ENCODE measurements at regions not wholly inside any gene's neighbourhood (a gene's known extent, or its start where the extent isn't known, plus 50 kb on each side); places are given as distances from the start of the nearest gene placed in this dataset.
"Not testable (repeated sequence)": the region's sequence is repeated elsewhere in the genome, so short reads cannot be mapped to it uniquely, and the experiment has no call there.

DNA sequence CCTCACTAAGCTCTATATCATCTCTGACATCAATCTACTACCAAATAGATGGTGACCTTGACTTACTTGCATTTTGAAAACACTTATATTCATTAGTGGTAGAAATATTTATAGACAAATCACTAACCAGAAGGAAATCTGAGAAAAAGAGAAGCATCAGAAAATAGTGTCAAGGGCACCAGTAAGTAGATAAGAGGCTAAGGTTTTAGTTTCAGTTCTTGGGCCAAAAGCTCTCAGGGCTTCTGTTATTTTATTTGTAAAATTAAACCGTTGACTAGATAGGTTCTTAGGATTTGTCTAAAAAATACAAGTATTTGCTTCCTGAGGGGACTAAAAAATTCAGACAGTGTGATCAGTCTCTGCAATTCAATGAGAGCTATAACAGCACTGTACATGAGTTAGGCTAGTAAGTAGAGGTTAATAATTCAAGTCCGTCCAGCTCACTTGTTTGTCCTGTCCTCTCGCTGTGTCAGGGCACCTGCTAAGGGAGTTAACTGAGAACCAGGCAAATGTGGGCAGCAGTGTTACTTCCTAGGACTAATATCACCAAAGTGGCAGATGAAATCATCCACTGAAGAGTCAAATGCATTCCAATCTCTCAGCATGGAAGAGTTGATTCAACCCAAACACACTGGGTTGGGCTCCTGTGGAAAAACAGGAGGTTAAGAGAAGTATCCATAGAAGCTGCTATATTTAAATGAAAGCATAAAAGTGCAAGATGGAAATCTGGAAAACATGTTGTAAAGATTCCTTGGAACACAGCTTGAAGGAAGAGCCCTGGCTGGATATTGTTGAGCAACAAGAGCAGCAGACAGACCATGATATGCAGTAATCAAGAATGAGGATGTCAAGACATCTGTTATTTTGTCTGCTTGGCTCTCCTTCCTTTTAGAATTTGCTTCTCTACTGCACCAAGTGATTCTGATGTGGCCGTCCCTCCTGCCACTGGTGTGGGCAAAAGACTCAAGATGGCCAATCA, 134.9 kb upstream of the ZBTB20 start:
- no peaks in the 10 kb centered on the region for H3K27me3 ChIP-seq (ENCODE audit: control insufficient read depth in 5 of 5, insufficient read depth in 4 of 5, low read length in 5 of 5)
- H3K9me3 ChIP-seq (ENCODE audit: control insufficient read depth in 5 of 5, low read length in 5 of 5), result no peaks in the 10 kb centered on the region
- peaks cover 0 to 11% (median 0%) of the 10 kb centered on the region in 5 donors for H3K4me1 ChIP-seq (ENCODE audit: control insufficient read depth in 5 of 5, insufficient read depth in 5 of 5, low read length in 5 of 5)
- no peak overlapping the region for H3K4me3 ChIP-seq (ENCODE audit: low read depth in 1 of 5, low read length in 5 of 5)
- H3K9ac ChIP-seq (ENCODE audit: low read length in 5 of 5), result no peak overlapping the region
- H3K36me3 ChIP-seq (ENCODE audit: control insufficient read depth in 5 of 5, insufficient read depth in 5 of 5, low read length in 5 of 5), result no peaks in the 10 kb centered on the region
- H3K27ac ChIP-seq (ENCODE audit: low read depth, low read length), result no peak overlapping the region

DNA sequence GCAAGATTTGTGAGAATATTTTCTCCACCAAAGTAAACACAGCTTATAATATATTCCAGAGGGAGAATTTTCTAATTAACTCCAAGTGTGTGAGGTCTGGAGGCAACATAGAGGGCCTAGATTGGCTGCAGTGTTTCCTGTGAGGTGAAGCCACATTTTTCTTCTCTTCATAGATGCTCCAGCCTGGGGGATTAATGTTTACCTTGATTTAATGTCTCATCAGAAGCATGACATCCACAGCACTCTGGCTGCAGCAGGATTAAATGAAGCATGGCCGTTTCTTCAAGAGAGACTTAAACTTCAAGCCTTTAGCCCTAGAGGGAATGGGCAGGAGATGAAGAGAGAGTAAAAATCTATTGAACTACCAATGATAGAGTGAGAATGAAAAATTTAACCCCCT, 137.9 kb upstream of the ZBTB20 start:
- Histone ChIP-seq H3K9ac (ENCODE audit: low read length in 5 of 5) (no peak overlapping the region), H3K9me3 (ENCODE audit: control insufficient read depth in 5 of 5, low read length in 5 of 5) (no peaks in the 10 kb centered on the region), H3K36me3 (ENCODE audit: control insufficient read depth in 5 of 5, insufficient read depth in 5 of 5, low read length in 5 of 5) (no peaks in the 10 kb centered on the region), H3K27ac (ENCODE audit: low read depth, low read length) (no peak overlapping the region), H3K27me3 (ENCODE audit: control insufficient read depth in 5 of 5, insufficient read depth in 4 of 5, low read length in 5 of 5) (no peaks in the 10 kb centered on the region), H3K4me3 (ENCODE audit: low read depth in 1 of 5, low read length in 5 of 5) (no peak overlapping the region), H3K4me1 (ENCODE audit: control insufficient read depth in 5 of 5, insufficient read depth in 5 of 5, low read length in 5 of 5) (peaks cover 0 to 7% (median 0%) of the 10 kb centered on the region in 5 donors)

DNA sequence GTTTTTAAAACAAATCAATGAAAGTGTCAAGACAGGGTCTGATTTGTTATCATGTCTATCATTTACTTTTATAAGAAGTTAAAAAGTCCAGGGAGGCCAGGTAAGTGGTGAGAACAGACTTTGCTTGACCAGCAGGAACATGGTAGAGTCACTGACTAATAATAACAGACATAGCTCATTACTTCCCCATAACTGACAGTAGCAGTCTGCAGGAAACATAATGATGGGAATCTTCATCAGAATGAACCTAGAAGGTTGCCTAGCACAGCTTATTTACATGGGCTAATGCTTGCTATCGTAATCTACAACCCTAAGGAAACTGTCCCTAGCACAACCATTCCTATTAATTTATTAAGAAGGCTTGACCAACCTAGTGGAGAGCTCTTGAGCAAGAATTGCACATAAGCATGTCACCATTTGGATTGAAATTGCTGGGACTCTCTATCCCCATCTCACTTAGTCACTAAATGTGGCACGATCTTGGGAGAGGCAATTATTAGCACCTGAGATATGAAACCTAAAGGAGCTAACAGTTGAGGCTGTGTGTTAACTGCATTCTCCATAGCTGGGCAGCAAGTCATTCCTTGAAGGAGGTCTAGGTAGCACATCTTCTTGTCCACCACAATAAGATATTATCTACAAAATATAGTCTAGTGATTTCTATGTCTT, 139.6 kb upstream of the ZBTB20 start:
- Histone ChIP-seq H3K27ac (ENCODE audit: low read depth, low read length) (no peak overlapping the region), H3K4me1 (ENCODE audit: control insufficient read depth in 5 of 5, insufficient read depth in 5 of 5, low read length in 5 of 5) (no peaks in the 10 kb centered on the region), H3K9me3 (ENCODE audit: control insufficient read depth in 5 of 5, low read length in 5 of 5) (no peaks in the 10 kb centered on the region), H3K4me3 (ENCODE audit: low read depth in 1 of 5, low read length in 5 of 5) (no peak overlapping the region), H3K27me3 (ENCODE audit: control insufficient read depth in 5 of 5, insufficient read depth in 4 of 5, low read length in 5 of 5) (no peaks in the 10 kb centered on the region), H3K9ac (ENCODE audit: low read length in 5 of 5) (no peak overlapping the region), H3K36me3 (ENCODE audit: control insufficient read depth in 5 of 5, insufficient read depth in 5 of 5, low read length in 5 of 5) (no peaks in the 10 kb centered on the region)

DNA sequence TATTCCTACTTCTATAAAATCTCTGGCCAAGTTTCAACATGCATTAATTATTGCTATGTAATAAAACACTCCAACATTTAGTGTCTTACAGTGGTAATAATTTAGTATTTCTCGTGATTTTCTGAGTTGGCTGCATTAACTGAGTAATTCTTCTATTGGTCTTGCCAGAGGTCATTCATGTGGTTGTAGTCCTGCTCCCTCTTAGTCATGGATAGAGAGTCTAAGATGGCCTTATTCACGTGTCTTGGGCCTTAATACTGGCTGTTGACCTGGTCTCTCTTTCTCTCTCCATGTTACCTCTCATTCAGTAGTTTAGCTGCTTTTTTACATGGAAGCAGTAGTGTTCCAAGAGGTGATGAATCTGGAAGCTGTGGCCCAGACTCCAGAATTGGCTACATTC, 140.1 kb upstream of the ZBTB20 start:
- no peak overlapping the region for H3K27ac ChIP-seq (ENCODE audit: low read depth, low read length)
- H3K9ac ChIP-seq (ENCODE audit: low read length in 5 of 5), result no peak overlapping the region
- H3K4me3 ChIP-seq (ENCODE audit: low read depth in 1 of 5, low read length in 5 of 5), result no peak overlapping the region
- no peaks in the 10 kb centered on the region for H3K36me3 ChIP-seq (ENCODE audit: control insufficient read depth in 5 of 5, insufficient read depth in 5 of 5, low read length in 5 of 5)
- H3K9me3 ChIP-seq (ENCODE audit: control insufficient read depth in 5 of 5, low read length in 5 of 5), result no peaks in the 10 kb centered on the region
- H3K4me1 ChIP-seq (ENCODE audit: control insufficient read depth in 5 of 5, insufficient read depth in 5 of 5, low read length in 5 of 5), result no peaks in the 10 kb centered on the region
- H3K27me3 ChIP-seq (ENCODE audit: control insufficient read depth in 5 of 5, insufficient read depth in 4 of 5, low read length in 5 of 5), result no peaks in the 10 kb centered on the region

DNA sequence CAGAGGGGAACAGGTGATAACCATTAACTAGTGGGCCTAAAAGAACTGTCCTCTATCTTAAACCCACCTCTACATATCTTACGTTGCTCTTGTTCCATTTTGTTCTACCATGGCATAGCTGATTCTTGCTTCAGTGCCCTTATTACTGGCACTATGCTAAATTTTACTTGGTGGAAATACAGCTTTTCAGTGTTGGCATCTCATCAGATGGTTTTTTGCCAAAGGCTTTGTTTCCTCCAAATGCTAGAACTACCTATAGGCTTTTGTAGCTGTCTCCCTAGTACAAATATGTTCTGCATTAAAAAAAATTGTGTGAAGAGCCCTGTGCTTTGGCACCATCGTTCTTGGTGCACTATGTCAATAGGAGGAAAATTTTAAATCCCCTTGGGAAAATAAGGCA, 145.0 kb upstream of the ZBTB20 start:
- no peaks in the 10 kb centered on the region for H3K27me3 ChIP-seq (ENCODE audit: control insufficient read depth in 5 of 5, insufficient read depth in 4 of 5, low read length in 5 of 5)
- H3K9me3 ChIP-seq (ENCODE audit: control insufficient read depth in 5 of 5, low read length in 5 of 5), result no peaks in the 10 kb centered on the region

DNA sequence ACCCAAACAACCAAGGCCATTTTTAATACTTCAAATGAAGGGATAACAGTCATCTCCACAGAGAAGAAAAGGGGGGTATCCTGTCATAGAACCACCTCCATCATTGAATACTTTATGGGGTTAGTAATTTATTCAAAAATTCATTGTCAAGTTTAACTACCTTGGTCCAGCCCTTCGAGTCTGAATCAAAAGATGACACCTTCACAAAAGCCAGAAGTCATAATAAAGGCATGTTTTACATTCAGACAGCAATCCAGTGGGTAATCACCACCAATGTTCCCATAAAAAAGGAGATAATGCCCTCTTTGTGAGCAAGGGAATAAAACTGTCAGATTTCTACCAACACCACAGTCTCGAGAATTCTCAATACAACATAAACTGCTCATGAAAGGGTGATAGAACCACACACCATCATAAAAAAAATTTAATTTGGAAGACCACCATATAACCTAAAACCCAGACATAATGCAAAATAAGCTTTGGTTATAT, 145.6 kb upstream of the ZBTB20 start:
- Histone ChIP-seq H3K9ac (ENCODE audit: low read length in 5 of 5) (no peak overlapping the region), H3K9me3 (ENCODE audit: control insufficient read depth in 5 of 5, low read length in 5 of 5) (no peaks in the 10 kb centered on the region), H3K27me3 (ENCODE audit: control insufficient read depth in 5 of 5, insufficient read depth in 4 of 5, low read length in 5 of 5) (no peaks in the 10 kb centered on the region), H3K4me1 (ENCODE audit: control insufficient read depth in 5 of 5, insufficient read depth in 5 of 5, low read length in 5 of 5) (no peaks in the 10 kb centered on the region), H3K27ac (ENCODE audit: low read depth, low read length) (no peak overlapping the region), H3K36me3 (ENCODE audit: control insufficient read depth in 5 of 5, insufficient read depth in 5 of 5, low read length in 5 of 5) (no peaks in the 10 kb centered on the region), H3K4me3 (ENCODE audit: low read depth in 1 of 5, low read length in 5 of 5) (no peak overlapping the region)

More for the DNA sequence above, 145.0 kb upstream of the ZBTB20 start:
- no peaks in the 10 kb centered on the region for H3K4me1 ChIP-seq (ENCODE audit: control insufficient read depth in 5 of 5, insufficient read depth in 5 of 5, low read length in 5 of 5)
- no peak overlapping the region for H3K4me3 ChIP-seq (ENCODE audit: low read depth in 1 of 5, low read length in 5 of 5)
- H3K9ac ChIP-seq (ENCODE audit: low read length in 5 of 5), result no peak overlapping the region
- H3K27ac ChIP-seq (ENCODE audit: low read depth, low read length), result no peak overlapping the region
- no peaks in the 10 kb centered on the region for H3K36me3 ChIP-seq (ENCODE audit: control insufficient read depth in 5 of 5, insufficient read depth in 5 of 5, low read length in 5 of 5)

DNA sequence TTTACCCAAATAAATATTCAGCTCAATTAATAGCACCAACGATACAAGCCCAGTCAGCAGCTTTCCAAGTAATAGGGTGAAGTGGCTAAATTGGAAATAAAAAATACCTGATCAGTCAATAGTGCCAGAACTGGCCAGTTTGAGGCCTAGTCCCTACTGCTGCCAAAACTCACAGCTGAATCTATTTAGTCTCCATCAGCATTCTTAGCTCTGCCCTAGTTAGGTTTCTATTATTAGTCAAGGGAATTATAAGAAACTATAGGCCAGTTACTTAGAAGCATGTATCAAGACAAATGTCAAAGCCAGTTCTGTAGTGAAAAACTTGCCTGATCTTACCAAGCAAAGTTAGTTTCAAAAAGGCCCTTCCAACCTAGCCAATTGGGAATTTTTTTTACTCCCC, 146.2 kb upstream of the ZBTB20 start:
- Histone ChIP-seq H3K27me3 (ENCODE audit: control insufficient read depth in 5 of 5, insufficient read depth in 4 of 5, low read length in 5 of 5) (no peaks in the 10 kb centered on the region), H3K36me3 (ENCODE audit: control insufficient read depth in 5 of 5, insufficient read depth in 5 of 5, low read length in 5 of 5) (no peaks in the 10 kb centered on the region), H3K9me3 (ENCODE audit: control insufficient read depth in 5 of 5, low read length in 5 of 5) (no peaks in the 10 kb centered on the region), H3K27ac (ENCODE audit: low read depth, low read length) (no peak overlapping the region), H3K4me1 (ENCODE audit: control insufficient read depth in 5 of 5, insufficient read depth in 5 of 5, low read length in 5 of 5) (no peaks in the 10 kb centered on the region), H3K4me3 (ENCODE audit: low read depth in 1 of 5, low read length in 5 of 5) (no peak overlapping the region), H3K9ac (ENCODE audit: low read length in 5 of 5) (no peak overlapping the region)

DNA sequence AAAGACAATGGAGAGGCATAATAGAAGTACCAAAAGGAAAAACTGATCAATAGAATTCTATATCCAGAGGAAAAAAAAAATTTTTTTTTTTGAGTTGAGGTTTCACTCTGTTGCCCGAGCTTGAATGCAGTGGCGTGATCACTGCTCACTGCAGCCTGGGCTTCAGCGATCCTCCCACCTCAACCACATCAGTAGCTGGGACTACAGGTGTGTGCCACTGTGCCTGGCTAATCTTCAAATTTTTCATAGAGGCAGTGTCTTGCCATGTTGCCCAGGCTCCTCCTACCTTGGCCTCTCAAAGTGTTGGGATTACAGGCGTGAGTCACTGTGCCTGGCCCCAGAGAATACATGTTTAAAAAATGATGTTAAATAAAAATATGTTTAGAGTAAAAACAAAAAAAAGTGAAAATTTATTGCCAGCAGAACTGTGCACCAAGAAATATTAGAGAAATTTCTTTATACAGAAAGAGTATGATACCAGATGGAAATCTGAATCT, 154.3 kb upstream of the ZBTB20 start:
- Histone ChIP-seq H3K27me3 (ENCODE audit: control insufficient read depth in 5 of 5, insufficient read depth in 4 of 5, low read length in 5 of 5) (no peaks in the 10 kb centered on the region), H3K9me3 (ENCODE audit: control insufficient read depth in 5 of 5, low read length in 5 of 5) (no peaks in the 10 kb centered on the region), H3K36me3 (ENCODE audit: control insufficient read depth in 5 of 5, insufficient read depth in 5 of 5, low read length in 5 of 5) (no peaks in the 10 kb centered on the region), H3K27ac (ENCODE audit: low read depth, low read length) (no peak overlapping the region), H3K9ac (ENCODE audit: low read length in 5 of 5) (no peak overlapping the region), H3K4me3 (ENCODE audit: low read depth in 1 of 5, low read length in 5 of 5) (no peak overlapping the region), H3K4me1 (ENCODE audit: control insufficient read depth in 5 of 5, insufficient read depth in 5 of 5, low read length in 5 of 5) (no peaks in the 10 kb centered on the region)

DNA sequence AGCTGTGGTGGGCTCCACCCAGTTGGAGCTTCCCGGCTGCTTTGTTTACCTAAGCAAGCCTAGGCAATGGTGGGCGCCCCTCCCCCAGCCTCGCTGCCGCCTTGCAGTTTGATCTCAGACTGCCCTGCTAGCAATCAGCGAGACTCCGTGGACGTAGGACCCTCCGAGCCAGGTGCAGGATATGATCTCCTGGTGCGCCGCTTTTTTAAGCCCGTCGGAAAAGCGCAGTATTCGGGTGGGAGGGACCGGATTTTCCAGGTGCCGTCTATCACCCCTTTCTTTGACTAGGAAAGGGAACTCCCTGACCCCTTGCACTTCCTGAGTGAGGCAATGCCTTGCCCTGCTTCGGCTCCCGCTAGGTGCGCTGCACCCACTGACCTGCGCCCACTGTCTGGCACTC, 170.9 kb upstream of the ZBTB20 start:
- not testable (repeated sequence) for H3K4me3 ChIP-seq (ENCODE audit: low read depth in 1 of 5, low read length in 5 of 5); H3K9me3 ChIP-seq (ENCODE audit: control insufficient read depth in 5 of 5, low read length in 5 of 5); H3K27ac ChIP-seq (ENCODE audit: low read depth, low read length); H3K36me3 ChIP-seq (ENCODE audit: control insufficient read depth in 5 of 5, insufficient read depth in 5 of 5, low read length in 5 of 5); H3K27me3 ChIP-seq (ENCODE audit: control insufficient read depth in 5 of 5, insufficient read depth in 4 of 5, low read length in 5 of 5); H3K9ac ChIP-seq (ENCODE audit: low read length in 5 of 5)
- peaks cover 0 to 36% (median 0%) of the 10 kb centered on the region in 5 donors for H3K4me1 ChIP-seq (ENCODE audit: control insufficient read depth in 5 of 5, insufficient read depth in 5 of 5, low read length in 5 of 5)

DNA sequence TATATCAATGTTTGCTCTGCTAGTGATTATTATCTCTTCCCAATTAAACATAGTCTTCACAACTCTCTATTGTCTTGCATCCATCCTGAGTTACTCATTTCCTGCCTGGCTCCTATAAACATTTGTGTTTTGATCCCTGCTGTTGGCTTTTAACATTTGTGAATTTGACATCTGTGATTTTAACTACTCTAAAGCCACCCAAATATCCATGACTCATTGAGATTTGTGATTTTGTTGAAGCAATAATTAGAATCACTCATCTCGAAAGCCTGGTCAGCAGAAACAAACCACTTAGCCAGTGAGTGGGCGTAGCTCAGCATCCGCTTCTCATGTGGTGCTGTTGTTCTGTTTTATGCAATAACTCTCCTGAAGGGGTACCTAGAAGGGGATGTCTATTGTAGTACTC, 174.3 kb upstream of the ZBTB20 start:
- H3K9me3 ChIP-seq (ENCODE audit: control insufficient read depth in 5 of 5, low read length in 5 of 5), result no peaks in the 10 kb centered on the region
- H3K9ac ChIP-seq (ENCODE audit: low read length in 5 of 5), result no peak overlapping the region
- no peak overlapping the region for H3K27ac ChIP-seq (ENCODE audit: low read depth, low read length)
- H3K36me3 ChIP-seq (ENCODE audit: control insufficient read depth in 5 of 5, insufficient read depth in 5 of 5, low read length in 5 of 5), result no peaks in the 10 kb centered on the region
- peaks cover 0 to 38% (median 0%) of the 10 kb centered on the region in 5 donors for H3K4me1 ChIP-seq (ENCODE audit: control insufficient read depth in 5 of 5, insufficient read depth in 5 of 5, low read length in 5 of 5)
- no peaks in the 10 kb centered on the region for H3K27me3 ChIP-seq (ENCODE audit: control insufficient read depth in 5 of 5, insufficient read depth in 4 of 5, low read length in 5 of 5)
- H3K4me3 ChIP-seq (ENCODE audit: low read depth in 1 of 5, low read length in 5 of 5), result no peak overlapping the region

Data from subcutaneous abdominal adipose tissue (tissue), 5 donors.